ENCODE measurements at regions not wholly inside any gene's neighbourhood (a gene's known extent, or its start where the extent isn't known, plus 50 kb on each side); places are given as distances from the start of the nearest gene placed in this dataset.

DNA sequence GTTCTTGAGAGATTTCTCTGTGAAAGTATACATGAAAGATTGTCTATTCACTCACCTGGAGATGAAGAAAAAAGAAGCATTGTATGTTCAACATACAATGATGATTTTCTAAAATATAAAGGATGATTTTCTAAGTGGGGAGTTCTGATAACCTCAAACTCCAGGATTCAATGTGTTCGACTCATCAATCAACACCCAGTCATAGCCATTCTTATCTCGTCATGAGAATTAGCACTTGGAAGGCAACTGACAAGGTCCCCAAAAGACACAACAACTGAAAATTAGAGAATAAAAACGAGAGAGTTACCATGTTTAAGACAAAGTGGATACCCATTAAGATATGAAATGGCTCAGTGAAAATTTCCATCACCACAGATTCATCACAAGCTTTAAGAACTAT, 52.1 kb upstream of the SIMC1 start:
- no peaks in the 10 kb centered on the region for H3K79me2 ChIP-seq (ENCODE audit: insufficient read depth, low read length)
- H3K9me3 ChIP-seq (ENCODE audit: low read length): no peaks in the 10 kb centered on the region
- no peak for FAIRE-seq
- no TSS peak for BruUV-seq (replicated peaks)
- no peak overlapping the region for H3K9ac ChIP-seq (ENCODE audit: insufficient read depth, low read depth, low read length)
- H3K4me1 ChIP-seq (ENCODE audit: insufficient read depth, low read length): peaks cover 12% of the 10 kb centered on the region
- in situ Hi-C loops (cut with HindIII; ENCODE audit: extremely low pct_ligation_motif_present, low pct_unique_long_range_greater_than_20kb) (no loop called here), intact Hi-C loops (cut with micrococcal nuclease; ENCODE audit: unreplicated experiment) (no loop called here)
- H3K27ac ChIP-seq (ENCODE audit: extremely low read length, insufficient read depth, low read length): no peak overlapping the region
- no peak for ATAC-seq
- no peak overlapping the region for H2AFZ ChIP-seq (ENCODE audit: low read length)
- H3K27me3 ChIP-seq (ENCODE audit: control insufficient read depth in 1 of 2, insufficient read depth in 2 of 2, low read length in 2 of 2): peaks cover 0 to 8% of the 10 kb centered on the region in 2 experiments; a peak in 1 of 5 replicates
- CTCF ChIA-PET (ENCODE audit: low intra/inter-chr PET ratio, low total read pairs): no interaction called here
- H4K20me1 ChIP-seq (ENCODE audit: insufficient read depth, low read length): no peaks in the 10 kb centered on the region
- H3K36me3 ChIP-seq (replicated peaks in 1 of 2; ENCODE audit: control insufficient read depth in 1 of 2, insufficient read depth in 2 of 2, low read length in 2 of 2): no peaks in the 10 kb centered on the region
- POLR2A ChIA-PET: no interaction called here
- no peak overlapping the region for H3K4me2 ChIP-seq (ENCODE audit: low read depth, low read length)
- DNase-seq (ENCODE audit: low spot score): no peak
- WGBS (ENCODE audit: low lambda C conversion rate): 57% methylated on average over 3 of the region's 3 CpGs
- no peak overlapping the region for H3K4me3 ChIP-seq (replicated peaks in 1 of 3; ENCODE audit: insufficient read depth in 1 of 3, low read depth in 2 of 3, low read length in 3 of 3)
- no peak for TF ChIP-seq HOXA9 (CRISPR knock-in tag; IDR thresholded peaks at IDR 0.05; ENCODE audit: borderline replicate concordance)
- no peak for TF ChIP-seq KMT2B (CRISPR knock-in tag; IDR thresholded peaks at IDR 0.05)
- no peak for TF ChIP-seq ZNF674 (CRISPR knock-in tag; IDR thresholded peaks at IDR 0.05; ENCODE audit: low read depth)
- no peak for TF ChIP-seq ELF1 (CRISPR knock-in tag; IDR thresholded peaks at IDR 0.05)
- no peak for TF ChIP-seq ZNF451 (CRISPR knock-in tag; IDR thresholded peaks at IDR 0.05)
- no peak for TF ChIP-seq BCLAF1 (IDR thresholded peaks at IDR 0.05)
- no peak for TF ChIP-seq SIX4 (CRISPR knock-in tag; IDR thresholded peaks at IDR 0.05)
- TF ChIP-seq THAP9 (CRISPR knock-in tag; IDR thresholded peaks at IDR 0.05; ENCODE audit: borderline replicate concordance): no peak
- TF ChIP-seq ZNF44 (CRISPR knock-in tag; IDR thresholded peaks at IDR 0.05): no peak
- no peak for TF ChIP-seq MIER3 (CRISPR knock-in tag; IDR thresholded peaks at IDR 0.05; ENCODE audit: borderline replicate concordance)
- no peak for TF ChIP-seq ARID3A (IDR thresholded peaks at IDR 0.05; ENCODE audit: low read depth, low read length)
- TF ChIP-seq TRIM24 (CRISPR knock-in tag; IDR thresholded peaks at IDR 0.05): no peak
- TF ChIP-seq, protein P1, sequence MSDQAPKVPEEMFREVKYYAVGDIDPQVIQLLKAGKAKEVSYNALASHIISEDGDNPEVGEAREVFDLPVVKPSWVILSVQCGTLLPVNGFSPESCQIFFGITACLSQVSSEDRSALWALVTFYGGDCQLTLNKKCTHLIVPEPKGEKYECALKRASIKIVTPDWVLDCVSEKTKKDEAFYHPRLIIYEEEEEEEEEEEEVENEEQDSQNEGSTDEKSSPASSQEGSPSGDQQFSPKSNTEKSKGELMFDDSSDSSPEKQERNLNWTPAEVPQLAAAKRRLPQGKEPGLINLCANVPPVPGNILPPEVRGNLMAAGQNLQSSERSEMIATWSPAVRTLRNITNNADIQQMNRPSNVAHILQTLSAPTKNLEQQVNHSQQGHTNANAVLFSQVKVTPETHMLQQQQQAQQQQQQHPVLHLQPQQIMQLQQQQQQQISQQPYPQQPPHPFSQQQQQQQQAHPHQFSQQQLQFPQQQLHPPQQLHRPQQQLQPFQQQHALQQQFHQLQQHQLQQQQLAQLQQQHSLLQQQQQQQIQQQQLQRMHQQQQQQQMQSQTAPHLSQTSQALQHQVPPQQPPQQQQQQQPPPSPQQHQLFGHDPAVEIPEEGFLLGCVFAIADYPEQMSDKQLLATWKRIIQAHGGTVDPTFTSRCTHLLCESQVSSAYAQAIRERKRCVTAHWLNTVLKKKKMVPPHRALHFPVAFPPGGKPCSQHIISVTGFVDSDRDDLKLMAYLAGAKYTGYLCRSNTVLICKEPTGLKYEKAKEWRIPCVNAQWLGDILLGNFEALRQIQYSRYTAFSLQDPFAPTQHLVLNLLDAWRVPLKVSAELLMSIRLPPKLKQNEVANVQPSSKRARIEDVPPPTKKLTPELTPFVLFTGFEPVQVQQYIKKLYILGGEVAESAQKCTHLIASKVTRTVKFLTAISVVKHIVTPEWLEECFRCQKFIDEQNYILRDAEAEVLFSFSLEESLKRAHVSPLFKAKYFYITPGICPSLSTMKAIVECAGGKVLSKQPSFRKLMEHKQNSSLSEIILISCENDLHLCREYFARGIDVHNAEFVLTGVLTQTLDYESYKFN (CRISPR knock-in tag; conservative IDR thresholded peaks at IDR 0.05): no peak

Data from HepG2 (cell line).